GM19328 (cell line): ENCODE measurements at regions not wholly inside any gene's neighbourhood (a gene's known extent, or its start where the extent isn't known, plus 50 kb on each side); places are given as distances from the start of the nearest gene placed in this dataset.

Experiments used
- ATAC-seq: cut with Tn5 transposase; IDR thresholded peaks from one replicate; pipeline ENCODE4 v1.9.1; 2021; ENCODE audit warnings: mild to moderate bottlenecking, moderate library complexity; ENCODE audit not compliant: unreplicated experiment

DNA sequence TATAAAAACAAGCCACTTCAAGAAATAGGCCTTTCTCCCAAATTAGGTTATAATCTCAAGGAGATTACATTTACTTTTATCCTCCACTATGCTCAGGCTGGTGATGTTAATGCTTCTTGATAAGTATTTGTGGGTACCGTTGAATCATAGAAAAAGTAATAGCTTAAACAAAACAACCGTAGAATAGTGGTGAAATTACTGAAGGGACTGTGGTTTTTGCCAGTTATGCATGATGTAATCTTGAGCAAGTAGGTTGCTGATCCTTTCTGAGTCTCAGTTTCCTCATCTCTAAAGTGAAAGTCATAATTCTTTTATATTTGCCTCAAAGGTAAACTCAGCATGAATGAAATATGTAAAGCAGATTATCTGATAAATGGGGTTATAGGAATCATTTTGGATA, 187.3 kb upstream of the JAG1 start:
- ATAC-seq = no peak

DNA sequence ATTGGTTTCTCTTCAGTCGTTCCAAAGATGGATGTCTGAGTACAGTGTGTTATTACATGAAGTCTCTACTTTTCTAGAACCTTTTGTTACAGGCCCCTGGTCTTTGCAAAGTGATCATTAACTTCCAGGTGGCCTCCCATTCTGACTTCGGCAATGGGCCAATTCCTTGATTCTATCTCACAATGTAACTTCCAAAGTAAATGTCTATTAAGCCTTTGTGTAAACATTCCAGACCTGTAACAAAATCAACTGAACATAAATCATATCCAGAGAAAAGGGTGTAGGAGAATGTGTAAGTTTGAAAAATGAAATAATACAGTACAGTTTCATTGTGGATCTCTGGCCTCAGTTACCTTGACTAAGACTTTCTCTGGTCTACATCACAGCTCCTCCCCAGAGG, 187.8 kb upstream of the JAG1 start:
- ATAC-seq = no peak

GRCh38 chr20:10863337-10864060, 189.7 kb upstream of the JAG1 start:
- no peak for ATAC-seq

GRCh38 chr20:10864076-10864672, 190.4 kb upstream of the JAG1 start:
- ATAC-seq = no peak

DNA sequence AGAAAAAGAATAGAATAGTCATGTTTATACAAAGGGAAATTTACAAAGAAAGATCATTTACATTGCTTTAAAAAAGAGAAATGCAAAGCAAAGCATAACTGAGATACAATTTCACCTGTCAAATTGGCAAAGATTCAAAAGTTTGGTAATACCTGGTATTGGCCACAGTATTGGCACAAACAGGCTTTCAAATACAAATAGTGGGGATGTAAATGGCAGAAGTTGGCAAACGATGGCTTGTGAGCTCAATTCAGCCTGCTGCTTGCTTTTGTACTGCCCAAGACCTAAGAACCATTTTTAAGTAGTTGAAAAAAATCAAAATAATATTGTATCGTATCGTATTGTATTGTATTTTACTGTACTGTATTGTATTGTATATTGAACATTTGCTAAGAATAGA, 194.5 kb upstream of the JAG1 start:
- ATAC-seq = no peak

DNA sequence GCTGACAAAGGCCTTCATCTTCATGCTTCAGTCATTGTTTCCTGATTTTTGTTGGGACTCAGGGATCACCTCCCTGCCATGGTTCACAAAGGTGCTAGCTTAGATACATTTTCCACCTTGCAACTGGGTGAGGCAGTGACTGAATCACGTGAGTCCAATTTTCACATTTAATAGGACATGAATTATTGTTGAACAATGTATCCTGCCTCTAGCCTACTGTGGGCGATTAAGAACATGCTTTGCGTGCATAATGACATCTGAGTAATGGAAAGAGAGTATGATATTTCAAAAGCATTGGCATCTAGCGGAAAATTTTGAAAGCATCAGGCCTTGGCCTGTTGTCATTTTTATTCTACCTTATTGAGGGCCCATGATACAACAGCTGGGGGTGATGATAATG, 199.2 kb upstream of the JAG1 start:
- no peak for ATAC-seq

GRCh38 chr20:10875653-10876052, 201.9 kb upstream of the JAG1 start:
- no peak for ATAC-seq

DNA sequence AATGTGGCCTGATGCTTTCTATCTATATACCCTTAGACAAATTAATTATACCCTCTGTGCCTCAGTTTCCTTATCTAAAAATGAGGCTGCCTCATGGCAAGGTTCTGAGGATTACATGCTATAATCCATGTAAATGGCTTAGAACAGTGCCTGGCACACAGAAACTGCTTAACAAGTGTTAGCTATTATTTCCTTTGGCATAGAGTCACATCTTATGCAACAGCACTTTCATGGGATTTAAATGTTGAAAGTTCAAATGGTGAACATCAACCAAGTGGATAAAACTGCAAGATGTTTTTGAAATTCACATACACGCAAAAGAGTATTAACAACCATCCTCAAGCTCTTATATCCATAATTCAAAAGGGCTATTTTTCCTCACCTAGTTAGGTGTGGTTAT, 202.8 kb upstream of the JAG1 start:
- ATAC-seq = no peak

DNA sequence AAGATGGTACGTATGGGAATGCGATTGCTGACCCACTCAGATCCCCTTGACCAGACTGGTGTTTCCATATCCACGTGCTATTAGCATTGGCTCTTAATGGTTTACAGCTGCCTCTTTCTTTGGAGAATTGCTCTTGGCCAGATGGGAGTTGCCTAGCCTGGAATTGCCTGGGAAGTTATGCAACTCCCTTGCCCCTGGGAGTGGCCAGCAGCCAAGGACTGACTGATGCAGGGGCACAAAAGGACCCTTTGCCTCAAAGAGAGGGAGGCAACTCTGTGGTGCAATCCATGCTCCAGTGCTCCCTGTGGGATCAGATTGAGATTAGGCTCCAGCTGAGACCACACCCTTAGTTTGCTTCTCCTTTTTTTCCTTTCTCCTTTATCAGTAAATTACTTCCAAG, 203.5 kb upstream of the JAG1 start:
- no peak for ATAC-seq

GRCh38 chr20:10883166-10883565, 209.4 kb upstream of the JAG1 start:
- ATAC-seq = no peak

- no peak for ATAC-seq
These were observed 219.5 kb upstream of the JAG1 start for GRCh38 chr20:10893321-10893720.

GRCh38 chr20:10897336-10897735, 223.5 kb upstream of the JAG1 start:
- no peak for ATAC-seq

- no peak for ATAC-seq
These were observed 224.8 kb upstream of the JAG1 start for GRCh38 chr20:10898552-10898951.

- no peak for ATAC-seq
These were observed 228.4 kb upstream of the JAG1 start for GRCh38 chr20:10902174-10902573.

DNA sequence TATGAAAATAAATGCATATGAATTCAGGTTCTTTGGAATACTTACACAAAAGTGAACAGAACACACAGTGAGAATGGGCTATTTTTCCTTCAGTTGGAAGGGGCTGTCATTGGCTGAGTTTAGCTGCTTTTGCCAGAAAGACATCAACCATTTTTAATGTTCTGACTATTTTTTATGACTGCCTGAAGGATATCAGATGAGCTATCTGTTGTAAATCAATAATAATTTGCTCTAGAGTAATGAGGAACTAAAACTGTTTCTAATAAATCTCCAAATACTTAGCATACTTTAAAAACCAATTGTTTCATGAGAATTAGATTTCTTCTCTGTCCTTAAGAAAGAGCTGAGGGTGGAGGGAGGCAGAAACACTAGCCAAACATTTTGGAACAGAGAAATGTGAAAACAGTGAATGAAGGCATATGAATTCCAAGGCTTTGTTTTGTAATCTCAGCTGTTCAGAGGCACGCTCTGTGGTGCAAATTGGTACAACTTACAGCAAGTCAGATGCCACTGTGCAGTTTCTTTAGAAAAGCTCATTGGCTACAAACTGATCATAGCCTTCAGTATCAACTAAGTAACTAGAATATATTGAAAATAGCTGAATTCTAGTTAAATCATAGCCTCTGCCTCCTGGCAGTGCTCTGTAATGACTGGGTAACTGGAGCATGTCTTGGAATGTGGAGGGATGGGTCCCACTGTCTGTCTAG, 228.9 kb upstream of the JAG1 start:
- no peak for ATAC-seq

DNA sequence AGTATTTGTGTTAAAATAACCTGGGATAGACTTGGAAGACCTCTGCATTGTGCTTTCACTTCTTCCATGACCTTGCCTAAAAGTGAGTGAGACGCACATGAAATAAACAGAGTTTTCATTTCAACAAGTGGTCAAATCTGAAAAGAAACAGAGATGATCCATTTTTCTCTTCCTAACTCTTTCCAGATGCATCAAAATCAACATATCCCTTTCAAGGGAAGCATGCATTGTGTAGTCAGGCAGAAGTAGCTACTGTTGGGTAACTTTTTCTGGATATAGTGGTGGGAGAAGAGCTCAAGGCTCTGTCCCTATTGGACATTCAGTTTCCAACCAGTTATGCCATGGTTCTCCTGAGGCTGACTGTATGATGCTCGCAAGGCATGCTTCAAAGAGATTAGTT, 233.0 kb upstream of the JAG1 start:
- no peak for ATAC-seq

GRCh38 chr20:10909803-10910202, 236.0 kb upstream of the JAG1 start:
- no peak for ATAC-seq

- ATAC-seq = no peak
These were observed 236.9 kb upstream of the JAG1 start for GRCh38 chr20:10910535-10911178.

GRCh38 chr20:10911298-10911697, 237.5 kb upstream of the JAG1 start:
- no peak for ATAC-seq

DNA sequence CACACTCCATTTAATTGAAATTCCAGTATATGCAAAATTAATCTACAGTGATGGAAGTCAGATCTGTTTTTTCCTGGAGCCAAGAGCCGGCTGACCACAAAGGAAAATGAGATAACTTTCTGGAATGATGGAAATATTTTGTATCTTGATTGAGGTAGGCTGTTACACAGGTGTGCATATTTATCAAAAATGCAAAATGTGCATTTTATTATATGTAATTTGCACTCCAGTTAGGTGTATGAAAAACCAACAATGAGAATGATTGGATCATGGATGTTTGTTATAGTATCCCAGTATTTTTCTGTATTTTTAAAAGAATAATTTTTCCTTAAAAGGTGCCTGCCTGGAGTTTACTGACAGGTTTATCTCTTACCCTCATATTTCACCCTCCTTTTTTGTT, 242.0 kb upstream of the JAG1 start:
- no peak for ATAC-seq

- ATAC-seq = no peak
These were observed 242.5 kb upstream of the JAG1 start for GRCh38 chr20:10916312-10916711.

- no peak for ATAC-seq
These were observed 244.0 kb upstream of the JAG1 start for GRCh38 chr20:10917826-10918225.
